ENCODE measurements at regions not wholly inside any gene's neighbourhood (a gene's known extent, or its start where the extent isn't known, plus 50 kb on each side); places are given as distances from the start of the nearest gene placed in this dataset.

- no peak overlapping the region for H3K27ac Mint-ChIP-seq
- DNase-seq (ENCODE audit: low spot score, unreplicated experiment): no peak
- H3K9me3 Mint-ChIP-seq (ENCODE audit: low read depth): no peaks in the 10 kb centered on the region
- no peaks in the 10 kb centered on the region for H3K4me1 Mint-ChIP-seq (ENCODE audit: low read depth)
- no peaks in the 10 kb centered on the region for H3K36me3 Mint-ChIP-seq (ENCODE audit: insufficient read depth)
- TF ChIP-seq, protein P1, sequence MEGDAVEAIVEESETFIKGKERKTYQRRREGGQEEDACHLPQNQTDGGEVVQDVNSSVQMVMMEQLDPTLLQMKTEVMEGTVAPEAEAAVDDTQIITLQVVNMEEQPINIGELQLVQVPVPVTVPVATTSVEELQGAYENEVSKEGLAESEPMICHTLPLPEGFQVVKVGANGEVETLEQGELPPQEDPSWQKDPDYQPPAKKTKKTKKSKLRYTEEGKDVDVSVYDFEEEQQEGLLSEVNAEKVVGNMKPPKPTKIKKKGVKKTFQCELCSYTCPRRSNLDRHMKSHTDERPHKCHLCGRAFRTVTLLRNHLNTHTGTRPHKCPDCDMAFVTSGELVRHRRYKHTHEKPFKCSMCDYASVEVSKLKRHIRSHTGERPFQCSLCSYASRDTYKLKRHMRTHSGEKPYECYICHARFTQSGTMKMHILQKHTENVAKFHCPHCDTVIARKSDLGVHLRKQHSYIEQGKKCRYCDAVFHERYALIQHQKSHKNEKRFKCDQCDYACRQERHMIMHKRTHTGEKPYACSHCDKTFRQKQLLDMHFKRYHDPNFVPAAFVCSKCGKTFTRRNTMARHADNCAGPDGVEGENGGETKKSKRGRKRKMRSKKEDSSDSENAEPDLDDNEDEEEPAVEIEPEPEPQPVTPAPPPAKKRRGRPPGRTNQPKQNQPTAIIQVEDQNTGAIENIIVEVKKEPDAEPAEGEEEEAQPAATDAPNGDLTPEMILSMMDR (IDR thresholded peaks at IDR 0.05; ENCODE audit: unreplicated experiment): no peak
- H3K27me3 Mint-ChIP-seq: peaks cover 3% of the 10 kb centered on the region
- H3K4me3 Mint-ChIP-seq (ENCODE audit: low read depth): no peak overlapping the region
These were observed 63.6 kb upstream of the MAMDC2 start for GRCh38 chr9:69980041-69980440.

DNA sequence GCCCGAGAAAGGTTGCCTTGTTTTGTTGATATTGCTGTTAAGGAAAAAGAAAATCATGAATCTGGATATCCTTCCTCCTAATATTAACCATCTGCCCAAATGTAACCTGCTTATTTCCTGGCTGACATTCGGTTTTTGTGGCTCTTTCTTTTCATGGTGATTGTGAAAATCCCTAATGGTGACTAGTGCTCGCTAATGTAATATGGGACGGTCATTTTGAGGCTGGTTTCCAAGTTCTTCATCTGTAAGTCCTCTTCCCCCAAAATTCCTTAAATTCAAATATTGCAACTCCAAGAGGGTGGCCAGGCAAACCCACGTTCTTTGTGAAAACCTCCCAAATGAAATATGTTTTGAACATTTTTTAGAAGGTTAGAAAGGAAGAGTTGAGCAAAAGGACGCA, 63.1 kb upstream of the MAMDC2 start:
- Mint-ChIP-seq H3K4me3 (ENCODE audit: low read depth) (no peak overlapping the region), H3K36me3 (ENCODE audit: insufficient read depth) (no peaks in the 10 kb centered on the region), H3K9me3 (ENCODE audit: low read depth) (no peaks in the 10 kb centered on the region), H3K27ac (no peak overlapping the region), H3K4me1 (ENCODE audit: low read depth) (no peaks in the 10 kb centered on the region), H3K27me3 (peaks cover 3% of the 10 kb centered on the region)
- no peak for DNase-seq (ENCODE audit: low spot score, unreplicated experiment)
- TF ChIP-seq, protein P1 (IDR thresholded peaks at IDR 0.05; ENCODE audit: unreplicated experiment): no peak

- no peak overlapping the region for H3K27ac Mint-ChIP-seq
- TF ChIP-seq, protein P1 (IDR thresholded peaks at IDR 0.05; ENCODE audit: unreplicated experiment): no peak
- H3K4me1 Mint-ChIP-seq (ENCODE audit: low read depth): peaks cover 5% of the 10 kb centered on the region
- no peak overlapping the region for H3K4me3 Mint-ChIP-seq (ENCODE audit: low read depth)
- H3K9me3 Mint-ChIP-seq (ENCODE audit: low read depth): no peaks in the 10 kb centered on the region
- peaks cover 3% of the 10 kb centered on the region for H3K27me3 Mint-ChIP-seq
- H3K36me3 Mint-ChIP-seq (ENCODE audit: insufficient read depth): no peaks in the 10 kb centered on the region
- DNase-seq (ENCODE audit: low spot score, unreplicated experiment): no peak
These were observed 61.8 kb upstream of the MAMDC2 start for GRCh38 chr9:69981686-69982445.

DNA sequence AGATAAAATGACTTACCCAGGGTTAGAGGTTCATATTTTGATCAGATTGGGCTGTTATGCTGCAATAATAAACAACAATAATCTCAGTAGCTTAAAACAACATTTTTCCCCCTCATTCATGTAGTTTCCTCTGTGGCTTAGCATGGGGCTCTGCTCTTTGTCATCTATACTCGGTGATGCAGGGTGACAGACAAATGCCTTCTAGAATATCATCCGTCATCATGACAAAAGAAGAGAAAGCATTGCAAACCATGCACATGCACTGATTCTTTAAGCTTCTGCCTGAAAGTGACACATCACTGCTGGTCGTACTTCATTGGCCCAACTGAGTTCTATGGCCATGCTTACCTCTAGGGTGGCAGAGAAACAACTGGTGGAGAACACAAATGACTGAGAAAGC, 58.8 kb upstream of the MAMDC2 start:
- Mint-ChIP-seq H3K4me1 (ENCODE audit: low read depth) (peaks cover 15% of the 10 kb centered on the region), H3K9me3 (ENCODE audit: low read depth) (no peaks in the 10 kb centered on the region), H3K36me3 (ENCODE audit: insufficient read depth) (no peaks in the 10 kb centered on the region), H3K4me3 (ENCODE audit: low read depth) (no peak overlapping the region), H3K27me3 (peaks cover 8% of the 10 kb centered on the region), H3K27ac (no peak overlapping the region)
- no peak for DNase-seq (ENCODE audit: low spot score, unreplicated experiment)
- TF ChIP-seq, protein P1 (IDR thresholded peaks at IDR 0.05; ENCODE audit: unreplicated experiment): no peak

DNA sequence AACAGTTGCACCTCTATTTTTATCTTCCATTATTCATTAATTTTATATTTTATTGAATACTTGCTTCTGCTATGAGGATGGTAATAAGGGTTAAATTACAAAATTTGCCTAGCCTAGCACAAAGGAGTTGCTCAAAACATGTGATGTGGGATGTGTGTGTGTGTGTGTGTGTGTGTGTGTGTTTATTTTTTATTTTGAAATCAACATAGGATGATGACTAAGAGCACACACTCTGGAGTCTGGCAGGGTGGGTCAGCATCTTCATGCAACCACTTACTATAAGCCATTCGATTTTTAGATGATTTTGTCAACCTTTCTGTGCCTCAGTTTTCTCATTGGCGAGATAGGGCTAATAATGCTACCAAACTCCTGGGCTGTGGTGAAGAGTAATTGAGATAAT, 57.7 kb upstream of the MAMDC2 start:
- TF ChIP-seq, protein P1 (IDR thresholded peaks at IDR 0.05; ENCODE audit: unreplicated experiment): no peak
- Mint-ChIP-seq H3K27ac (no peak overlapping the region), H3K27me3 (peaks cover 10% of the 10 kb centered on the region), H3K4me1 (ENCODE audit: low read depth) (peaks cover 15% of the 10 kb centered on the region), H3K4me3 (ENCODE audit: low read depth) (no peak overlapping the region), H3K36me3 (ENCODE audit: insufficient read depth) (no peaks in the 10 kb centered on the region), H3K9me3 (ENCODE audit: low read depth) (no peaks in the 10 kb centered on the region)
- no peak for DNase-seq (ENCODE audit: low spot score, unreplicated experiment)

All from progenitor cell of endocrine pancreas (in vitro differentiated cells).